ENCODE measurements at regions not wholly inside any gene's neighbourhood (a gene's known extent, or its start where the extent isn't known, plus 50 kb on each side); places are given as distances from the start of the nearest gene placed in this dataset.
A peak's percentile ranks its signal among the peaks of the same experiment; 100 is the strongest.
"Not testable (repeated sequence)": the region's sequence is repeated elsewhere in the genome, so short reads cannot be mapped to it uniquely, and the experiment has no call there.

GRCh38 chr6:135686784-135687301 is 164.7 kb upstream of the PDE7B start:
- no peaks in the 10 kb centered on the region for H3K9me3 ChIP-seq (ENCODE audit: control insufficient read depth in 4 of 4, insufficient read depth in 3 of 4, low read length in 3 of 4)
- H3K9ac ChIP-seq (ENCODE audit: insufficient read depth in 1 of 2, low read length in 2 of 2) = no peak overlapping the region
- WGBS, 2 donors = 9 to 35% methylated on average over 2 of the region's 2 CpGs
- no peak for ATAC-seq (ENCODE audit: insufficient read depth, low FRiP score)
- DNase-seq = peak in 2 of 3 donors; percentile 12 to 22
- H3K27me3 ChIP-seq (ENCODE audit: control insufficient read depth in 3 of 3, insufficient read depth in 3 of 3, low read length in 2 of 3) = no peaks in the 10 kb centered on the region
- no peaks in the 10 kb centered on the region for H3K36me3 ChIP-seq (ENCODE audit: control insufficient read depth in 4 of 4, insufficient read depth in 4 of 4, low read length in 4 of 4)
- H3K4me3 ChIP-seq = no peak overlapping the region
- no peaks in the 10 kb centered on the region for H3K4me1 ChIP-seq (ENCODE audit: control insufficient read depth in 5 of 5, insufficient read depth in 5 of 5, low read length in 5 of 5)
- H3K27ac ChIP-seq (ENCODE audit: low read depth in 1 of 2, low read length in 1 of 2) = peak overlapping the region in 1 of 2 donors; percentile 0
- TF ChIP-seq CTCF (IDR thresholded peaks at IDR 0.05; ENCODE audit: control extremely low read depth, extremely low read depth) = no peak

GRCh38 chr6:135688476-135688875 is 163.0 kb upstream of the PDE7B start:
- H3K4me1 ChIP-seq (ENCODE audit: control insufficient read depth in 5 of 5, insufficient read depth in 5 of 5, low read length in 5 of 5) = not testable (repeated sequence)

GRCh38 chr6:135692426-135692825 is 159.1 kb upstream of the PDE7B start:
- Histone ChIP-seq H3K36me3 (ENCODE audit: control insufficient read depth in 4 of 4, insufficient read depth in 4 of 4, low read length in 4 of 4) (no peaks in the 10 kb centered on the region), H3K9me3 (ENCODE audit: control insufficient read depth in 4 of 4, insufficient read depth in 3 of 4, low read length in 3 of 4) (no peaks in the 10 kb centered on the region), H3K27ac (ENCODE audit: low read depth in 1 of 2, low read length in 1 of 2) (no peak overlapping the region), H3K4me1 (ENCODE audit: control insufficient read depth in 5 of 5, insufficient read depth in 5 of 5, low read length in 5 of 5) (no peaks in the 10 kb centered on the region), H3K4me3 (no peak overlapping the region), H3K27me3 (ENCODE audit: control insufficient read depth in 3 of 3, insufficient read depth in 3 of 3, low read length in 2 of 3) (no peaks in the 10 kb centered on the region), H3K9ac (ENCODE audit: insufficient read depth in 1 of 2, low read length in 2 of 2) (no peak overlapping the region)
- DNase-seq (no peak), ATAC-seq (ENCODE audit: insufficient read depth, low FRiP score) (no peak)
- no peak for TF ChIP-seq CTCF (IDR thresholded peaks at IDR 0.05; ENCODE audit: control extremely low read depth, extremely low read depth)
- 81 to 92% methylated on average over 2 of the region's 2 CpGs for WGBS, 2 donors

More at GRCh38 chr6:135688476-135688875, 163.0 kb upstream of the PDE7B start:
- WGBS, 2 donors = 82 to 83% methylated on average over 6 of the region's 6 CpGs
- not testable (repeated sequence) for H3K9ac ChIP-seq (ENCODE audit: insufficient read depth in 1 of 2, low read length in 2 of 2); H3K27me3 ChIP-seq (ENCODE audit: control insufficient read depth in 3 of 3, insufficient read depth in 3 of 3, low read length in 2 of 3); DNase-seq; H3K4me3 ChIP-seq; H3K36me3 ChIP-seq (ENCODE audit: control insufficient read depth in 4 of 4, insufficient read depth in 4 of 4, low read length in 4 of 4); H3K9me3 ChIP-seq (ENCODE audit: control insufficient read depth in 4 of 4, insufficient read depth in 3 of 4, low read length in 3 of 4); ATAC-seq (ENCODE audit: insufficient read depth, low FRiP score); H3K27ac ChIP-seq (ENCODE audit: low read depth in 1 of 2, low read length in 1 of 2)

GRCh38 chr6:135693811-135694370 is 157.6 kb upstream of the PDE7B start:
- TF ChIP-seq CTCF (IDR thresholded peaks at IDR 0.05; ENCODE audit: control extremely low read depth, extremely low read depth) = no peak
- WGBS, 2 donors = 82 to 86% methylated on average over 7 of the region's 7 CpGs

More at GRCh38 chr6:135693811-135694370, 157.6 kb upstream of the PDE7B start:
- Histone ChIP-seq H3K27me3 (ENCODE audit: control insufficient read depth in 3 of 3, insufficient read depth in 3 of 3, low read length in 2 of 3) (no peaks in the 10 kb centered on the region), H3K9me3 (ENCODE audit: control insufficient read depth in 4 of 4, insufficient read depth in 3 of 4, low read length in 3 of 4) (no peaks in the 10 kb centered on the region), H3K9ac (ENCODE audit: insufficient read depth in 1 of 2, low read length in 2 of 2) (no peak overlapping the region), H3K36me3 (ENCODE audit: control insufficient read depth in 4 of 4, insufficient read depth in 4 of 4, low read length in 4 of 4) (no peaks in the 10 kb centered on the region), H3K4me3 (no peak overlapping the region), H3K27ac (ENCODE audit: low read depth in 1 of 2, low read length in 1 of 2) (no peak overlapping the region), H3K4me1 (ENCODE audit: control insufficient read depth in 5 of 5, insufficient read depth in 5 of 5, low read length in 5 of 5) (no peaks in the 10 kb centered on the region)
- no peak for DNase-seq
- ATAC-seq (ENCODE audit: insufficient read depth, low FRiP score) = no peak
